ENCODE measurements at regions not wholly inside any gene's neighbourhood (a gene's known extent, or its start where the extent isn't known, plus 50 kb on each side); places are given as distances from the start of the nearest gene placed in this dataset.
"Not testable (repeated sequence)": the region's sequence is repeated elsewhere in the genome, so short reads cannot be mapped to it uniquely, and the experiment has no call there.

- Histone ChIP-seq H3K36me3 (ENCODE audit: insufficient read depth, low read length) (no peaks in the 10 kb centered on the region), H3K9ac (ENCODE audit: low read length) (no peak overlapping the region), H3F3A (ENCODE audit: insufficient read depth, low read length) (no peaks in the 10 kb centered on the region), H3K4me3 (ENCODE audit: low read depth, low read length, poor library complexity, severe bottlenecking) (no peak overlapping the region), H4K20me1 (ENCODE audit: insufficient read depth, low read length) (no peaks in the 10 kb centered on the region), H3K9me2 (ENCODE audit: low read depth, low read length) (no peaks in the 10 kb centered on the region), H3K4me1 (ENCODE audit: insufficient read depth, low read length, severe bottlenecking) (no peaks in the 10 kb centered on the region), H3K4me2 (ENCODE audit: low read length) (no peak overlapping the region), H3K27me3 (ENCODE audit: insufficient read depth, low read length) (no peaks in the 10 kb centered on the region), H3K27ac (ENCODE audit: low read depth, low read length, poor library complexity, severe bottlenecking) (no peak overlapping the region), H2AFZ (ENCODE audit: low read length) (no peak overlapping the region), H3K9me3 (ENCODE audit: low read length) (no peaks in the 10 kb centered on the region), H3K79me2 (ENCODE audit: insufficient read depth, low read length) (no peaks in the 10 kb centered on the region)
- TF ChIP-seq EZH2 (IDR thresholded peaks at IDR 0.05; ENCODE audit: borderline replicate concordance, low read length), result no peak
- no peak for TF ChIP-seq CTCF (IDR thresholded peaks at IDR 0.05; ENCODE audit: low read length)
Observed at GRCh38 chr3:98691897-98692296, 71.2 kb upstream of the ST3GAL6 start.

- Histone ChIP-seq H3F3A (ENCODE audit: insufficient read depth, low read length) (no peaks in the 10 kb centered on the region), H2AFZ (ENCODE audit: low read length) (no peak overlapping the region), H3K9ac (ENCODE audit: low read length) (no peak overlapping the region), H3K9me2 (ENCODE audit: low read depth, low read length) (no peaks in the 10 kb centered on the region), H3K4me1 (ENCODE audit: insufficient read depth, low read length, severe bottlenecking) (no peaks in the 10 kb centered on the region), H3K4me3 (ENCODE audit: low read depth, low read length, poor library complexity, severe bottlenecking) (no peak overlapping the region), H3K9me3 (ENCODE audit: low read length) (no peaks in the 10 kb centered on the region), H3K27me3 (ENCODE audit: insufficient read depth, low read length) (no peaks in the 10 kb centered on the region), H3K79me2 (ENCODE audit: insufficient read depth, low read length) (no peaks in the 10 kb centered on the region), H3K36me3 (ENCODE audit: insufficient read depth, low read length) (no peaks in the 10 kb centered on the region), H3K27ac (ENCODE audit: low read depth, low read length, poor library complexity, severe bottlenecking) (no peak overlapping the region), H4K20me1 (ENCODE audit: insufficient read depth, low read length) (no peaks in the 10 kb centered on the region), H3K4me2 (ENCODE audit: low read length) (no peak overlapping the region)
- TF ChIP-seq EZH2 (IDR thresholded peaks at IDR 0.05; ENCODE audit: borderline replicate concordance, low read length) (no peak), CTCF (IDR thresholded peaks at IDR 0.05; ENCODE audit: low read length) (no peak)
Observed at GRCh38 chr3:98692787-98693473, 70.2 kb upstream of the ST3GAL6 start.

GRCh38 chr3:98695796-98696195 is 67.3 kb upstream of the ST3GAL6 start:
- TF ChIP-seq CTCF (IDR thresholded peaks at IDR 0.05; ENCODE audit: low read length) (no peak), EZH2 (IDR thresholded peaks at IDR 0.05; ENCODE audit: borderline replicate concordance, low read length) (no peak)
- Histone ChIP-seq H3K4me2 (ENCODE audit: low read length) (no peak overlapping the region), H3K4me3 (ENCODE audit: low read depth, low read length, poor library complexity, severe bottlenecking) (no peak overlapping the region), H3K9me2 (ENCODE audit: low read depth, low read length) (no peaks in the 10 kb centered on the region), H3K9me3 (ENCODE audit: low read length) (no peaks in the 10 kb centered on the region), H3K27ac (ENCODE audit: low read depth, low read length, poor library complexity, severe bottlenecking) (no peak overlapping the region), H3K36me3 (ENCODE audit: insufficient read depth, low read length) (no peaks in the 10 kb centered on the region), H3F3A (ENCODE audit: insufficient read depth, low read length) (no peaks in the 10 kb centered on the region), H4K20me1 (ENCODE audit: insufficient read depth, low read length) (no peaks in the 10 kb centered on the region), H2AFZ (ENCODE audit: low read length) (no peak overlapping the region), H3K9ac (ENCODE audit: low read length) (no peak overlapping the region), H3K4me1 (ENCODE audit: insufficient read depth, low read length, severe bottlenecking) (no peaks in the 10 kb centered on the region), H3K79me2 (ENCODE audit: insufficient read depth, low read length) (no peaks in the 10 kb centered on the region), H3K27me3 (ENCODE audit: insufficient read depth, low read length) (no peaks in the 10 kb centered on the region)

GRCh38 chr3:98696296-98696695 is 66.8 kb upstream of the ST3GAL6 start:
- H3K4me3 ChIP-seq (ENCODE audit: low read depth, low read length, poor library complexity, severe bottlenecking); H3K36me3 ChIP-seq (ENCODE audit: insufficient read depth, low read length); H3K27ac ChIP-seq (ENCODE audit: low read depth, low read length, poor library complexity, severe bottlenecking); H3K9me2 ChIP-seq (ENCODE audit: low read depth, low read length); H4K20me1 ChIP-seq (ENCODE audit: insufficient read depth, low read length); H3K9ac ChIP-seq (ENCODE audit: low read length); H3K79me2 ChIP-seq (ENCODE audit: insufficient read depth, low read length); H3K27me3 ChIP-seq (ENCODE audit: insufficient read depth, low read length); H2AFZ ChIP-seq (ENCODE audit: low read length); H3K9me3 ChIP-seq (ENCODE audit: low read length); H3F3A ChIP-seq (ENCODE audit: insufficient read depth, low read length); H3K4me1 ChIP-seq (ENCODE audit: insufficient read depth, low read length, severe bottlenecking); H3K4me2 ChIP-seq (ENCODE audit: low read length): not testable (repeated sequence)
